Lung (tissue), 11 donors: ENCODE measurements at regions not wholly inside any gene's neighbourhood (a gene's known extent, or its start where the extent isn't known, plus 50 kb on each side); places are given as distances from the start of the nearest gene placed in this dataset.

ENCODE experiments used
- ATAC-seq: fragments of 200-7000 bp; cut with Tn5 transposase; one replicate; pipeline ENCODE4 v1.9.1; 2020; ENCODE audit warnings: moderate number of reproducible peaks; ENCODE audit not compliant: insufficient read depth, low FRiP score
- DNase-seq, 3 donors: peaks; one replicate each; pipeline ENCODE4 v3.0.0-alpha.2; 2013 to 2017
- H3K27ac ChIP-seq, 2 donors: one replicate each; pipeline ENCODE4 v1.5.1; 2013; ENCODE audit warnings: mild to moderate bottlenecking in 2 of 2, moderate library complexity in 2 of 2, control low read depth in 1 of 2, inconsistent platforms in 1 of 2, low read depth in 1 of 2, low read length in 1 of 2
- H3K27me3 ChIP-seq, 3 donors: one replicate each; pipeline ENCODE4 v1.5.1; 2013; ENCODE audit warnings: low read length in 2 of 3; ENCODE audit not compliant: control insufficient read depth in 3 of 3, insufficient read depth in 3 of 3
- H3K36me3 ChIP-seq, 4 donors: one replicate each; pipeline ENCODE4 v1.5.1; 2013; ENCODE audit warnings: low read length in 4 of 4, mild to moderate bottlenecking in 1 of 4, moderate library complexity in 1 of 4; ENCODE audit not compliant: control insufficient read depth in 4 of 4, insufficient read depth in 4 of 4
- H3K4me1 ChIP-seq, 5 donors: one replicate each; pipeline ENCODE4 v1.5.1; 2013; ENCODE audit warnings: low read length in 5 of 5, mild to moderate bottlenecking in 2 of 5, moderate library complexity in 1 of 5; ENCODE audit not compliant: control insufficient read depth in 5 of 5, insufficient read depth in 5 of 5
- H3K4me3 ChIP-seq: one replicate; pipeline ENCODE4 v1.5.1; 2013; ENCODE audit warnings: mild to moderate bottlenecking, control low read depth, moderate library complexity
- H3K9ac ChIP-seq, 2 donors: one replicate each; pipeline ENCODE4 v1.5.1; 2013; ENCODE audit warnings: low read length in 2 of 2, control low read depth in 1 of 2; ENCODE audit not compliant: insufficient read depth in 1 of 2
- H3K9me3 ChIP-seq, 4 donors: one replicate each; pipeline ENCODE4 v1.5.1; 2013; ENCODE audit warnings: low read length in 3 of 4, mild to moderate bottlenecking in 1 of 4, moderate library complexity in 1 of 4; ENCODE audit not compliant: control insufficient read depth in 4 of 4, insufficient read depth in 3 of 4
- CTCF ChIP-seq: IDR thresholded peaks from 2 replicates; pipeline ENCODE4 v1.5.1; 2012; ENCODE audit warnings: mild to moderate bottlenecking; ENCODE audit errors: control extremely low read depth, extremely low read depth
- WGBS, 2 donors: extraction: QIAGEN DNeasy Blood & Tissue Kit; methylation state at CpG; one replicate each; pipeline ENCODE4 v1.1.7; 2013; 5-methylcytosine and 5-hydroxymethylcytosine counted together
- donor health status: control.
- donor health status: control.
- donor health status: Bipolar disorder and iron deficiency.
- donor health status: healthy.
- donor health status: DM: yes; HTN: yes; CAD: no.

GRCh38 chr7:49151146-49151545 lies 226.8 kb downstream of the CDC14C start:
- no peak overlapping the region for H3K9ac ChIP-seq
- DNase-seq (no peak), ATAC-seq (no peak)
- WGBS, 2 donors = 79 to 85% methylated on average over 3 of the region's 3 CpGs
- no peaks in the 10 kb centered on the region for H3K36me3 ChIP-seq
- H3K27ac ChIP-seq = no peak overlapping the region
- no peaks in the 10 kb centered on the region for H3K27me3 ChIP-seq
- H3K4me1 ChIP-seq = no peaks in the 10 kb centered on the region
- H3K9me3 ChIP-seq = no peaks in the 10 kb centered on the region
- no peak for TF ChIP-seq CTCF
- no peak overlapping the region for H3K4me3 ChIP-seq

- DNase-seq (no peak), ATAC-seq (no peak)
- no peaks in the 10 kb centered on the region for H3K27me3 ChIP-seq
- no peak overlapping the region for H3K9ac ChIP-seq
- no peak overlapping the region for H3K4me3 ChIP-seq
- TF ChIP-seq CTCF = no peak
- H3K4me1 ChIP-seq = no peaks in the 10 kb centered on the region
- WGBS, 2 donors = 68 to 90% methylated on average over 2 of the region's 2 CpGs
- H3K27ac ChIP-seq = no peak overlapping the region
- H3K36me3 ChIP-seq = no peaks in the 10 kb centered on the region
- H3K9me3 ChIP-seq = peaks cover 0 to 1% (median 0%) of the 10 kb centered on the region in 4 donors
Measured at GRCh38 chr7:49158321-49158720, 234.0 kb downstream of the CDC14C start.

GRCh38 chr7:49159536-49159935 lies 235.2 kb downstream of the CDC14C start:
- no peaks in the 10 kb centered on the region for H3K27me3 ChIP-seq
- no peak for TF ChIP-seq CTCF
- no peak overlapping the region for H3K9ac ChIP-seq
- DNase-seq = no peak
- 46 to 55% methylated on average over 4 of the region's 4 CpGs for WGBS, 2 donors
- no peaks in the 10 kb centered on the region for H3K36me3 ChIP-seq
- ATAC-seq = no peak
- no peak overlapping the region for H3K27ac ChIP-seq
- no peaks in the 10 kb centered on the region for H3K4me1 ChIP-seq
- no peak overlapping the region for H3K4me3 ChIP-seq
- peaks cover 0 to 1% (median 0%) of the 10 kb centered on the region in 4 donors for H3K9me3 ChIP-seq

- WGBS, 2 donors = 85 to 93% methylated on average over 1 of the region's 1 CpG
- H3K36me3 ChIP-seq = no peaks in the 10 kb centered on the region
- no peak overlapping the region for H3K9ac ChIP-seq
- H3K9me3 ChIP-seq = no peaks in the 10 kb centered on the region
- H3K4me1 ChIP-seq = no peaks in the 10 kb centered on the region
- no peak for ATAC-seq
- no peak for DNase-seq
- no peak overlapping the region for H3K4me3 ChIP-seq
- no peak overlapping the region for H3K27ac ChIP-seq
- H3K27me3 ChIP-seq = no peaks in the 10 kb centered on the region
- TF ChIP-seq CTCF = no peak
Measured at GRCh38 chr7:49166441-49166840, 242.1 kb downstream of the CDC14C start.
